HCT116 (cell line): ENCODE measurements at regions not wholly inside any gene's neighbourhood (a gene's known extent, or its start where the extent isn't known, plus 50 kb on each side); places are given as distances from the start of the nearest gene placed in this dataset.

Experiments used
- ATAC-seq: fragments of 200-7000 bp; cut with Tn5 transposase; 2 replicates; pipeline ENCODE4 v1.9.1; 2020; ENCODE audit warnings: mild to moderate bottlenecking, moderate library complexity
- BruUV-seq: library from RNA; stranded (reverse); fragments of 400-500 nt; replicated peaks from 2 replicates; lab custom pipeline; 2021; lab: Mats Ljungman, UMichigan
- CTCF ChIA-PET: fragments of 300-600 bp; sonication (Branson Sonifier 250); formaldehyde crosslinking; loops from one replicate; lab custom pipeline; 2021; ENCODE audit warnings: antibody characterized with exemption; lab: Charles Lee
- POLR2A ChIA-PET: fragments of 300-600, 350-600 bp; sonication (Branson Sonifier 250); formaldehyde crosslinking; loops from one replicate; lab custom pipeline; 2021; ENCODE audit warnings: antibody characterized with exemption; lab: Charles Lee
- RAD21 ChIA-PET, 2 experiments: fragments of 300-600 bp; sonication (Branson Sonifier 250); formaldehyde crosslinking; loops; one replicate each; lab custom pipeline; 2023; ENCODE audit warnings: low total read pairs in 2 of 2; ENCODE audit not compliant: uncharacterized antibody in 2 of 2, unreplicated experiment in 2 of 2, low non-redundant PET in 1 of 2; lab: Charles Lee
- DNase-seq: peaks from one replicate; pipeline ENCODE4 v3.0.0-alpha.2; 2010; ENCODE audit warnings: low read depth, low spot score
- H2AFZ ChIP-seq: fragments of 200-600 bp; shearing (Covaris generic), sonication (generic); 2 replicates; pipeline ENCODE4 v1.6.1; 2017; ENCODE audit warnings: low read depth, mixed run types, mixed read lengths, antibody characterized with exemption, low read length; ENCODE audit not compliant: poor library complexity, severe bottlenecking
- H3K27ac ChIP-seq: 2 replicates; pipeline ENCODE4 v1.5.1; 2012; ENCODE audit warnings: low read depth, low read length
- H3K27me3 ChIP-seq: fragments of 200-600 bp; sonication (generic); 2 replicates; pipeline ENCODE4 v1.6.1; 2016; ENCODE audit warnings: mixed run types, low read length, mixed read lengths; ENCODE audit not compliant: insufficient read depth
- H3K36me3 ChIP-seq, 2 experiments: fragments of 200-500 bp in 1 of 2; fragments of 200-600 bp in 1 of 2; sonication (Bioruptor generic) in 1 of 2; sonication (generic) in 1 of 2; 2 replicates each; pipeline versions ENCODE4 v1.5.1 to v1.6.1; 2014 to 2016; ENCODE audit warnings: low read length in 2 of 2, inconsistent platforms in 1 of 2, mixed read lengths in 1 of 2, mixed run types in 1 of 2; ENCODE audit not compliant: insufficient read depth in 2 of 2, control insufficient read depth in 1 of 2
- H3K4me1 ChIP-seq, 2 experiments: fragments of 200-600 bp in 1 of 2; sonication (generic) in 1 of 2; 2 replicates each; pipeline versions ENCODE4 v1.5.1 to v1.6.1; 2012 to 2017; ENCODE audit warnings: low read length in 2 of 2, inconsistent platforms in 1 of 2, mild to moderate bottlenecking in 1 of 2, mixed read lengths in 1 of 2, mixed run types in 1 of 2, moderate library complexity in 1 of 2; ENCODE audit not compliant: insufficient read depth in 2 of 2, control insufficient read depth in 1 of 2
- H3K4me2 ChIP-seq: fragments of 200-600 bp; sonication (generic); 2 replicates; pipeline ENCODE4 v1.6.1; 2017; ENCODE audit warnings: mixed run types, low read length, mixed read lengths
- H3K4me3 ChIP-seq, 2 experiments: fragments of 200-600 bp in 1 of 2; sonication (generic) in 1 of 2; replicated peaks in 1 of 2; 2 replicates each; pipeline ENCODE4 v1.5.1; 2011 to 2016; ENCODE audit warnings: low read length in 2 of 2, control low read depth in 1 of 2, low read depth in 1 of 2, mild to moderate bottlenecking in 1 of 2, mixed read lengths in 1 of 2, mixed run types in 1 of 2
- H3K79me2 ChIP-seq: fragments of 200-600 bp; sonication (generic); 2 replicates; pipeline ENCODE4 v1.6.1; 2017; ENCODE audit warnings: mild to moderate bottlenecking, mixed run types, low read length, moderate library complexity, mixed read lengths; ENCODE audit not compliant: insufficient read depth
- H3K9ac ChIP-seq: fragments of 200-600 bp; sonication (generic); 2 replicates; pipeline ENCODE4 v1.6.1; 2016; ENCODE audit warnings: low read length, mixed read lengths
- H3K9me2 ChIP-seq: fragments of 200-600 bp; sonication (generic), shearing (Covaris generic); 2 replicates; pipeline ENCODE4 v1.6.1; 2017; ENCODE audit warnings: mixed run types, mild to moderate bottlenecking, moderate library complexity; ENCODE audit not compliant: insufficient read depth
- H3K9me3 ChIP-seq, 2 experiments: fragments of 200-500 bp in 1 of 2; fragments of 200-600 bp in 1 of 2; sonication (Bioruptor generic) in 1 of 2; sonication (generic) in 1 of 2; 2 replicates each; pipeline ENCODE4 v1.6.1; 2014 to 2017; ENCODE audit warnings: low read length in 2 of 2, mixed read lengths in 2 of 2, inconsistent platforms in 1 of 2, low read depth in 1 of 2, mild to moderate bottlenecking in 1 of 2, mixed run types in 1 of 2, moderate library complexity in 1 of 2; ENCODE audit not compliant: control insufficient read depth in 1 of 2, insufficient read depth in 1 of 2
- H4K20me1 ChIP-seq: fragments of 200-600 bp; sonication (generic), shearing (Covaris generic); 2 replicates; pipeline ENCODE4 v1.6.1; 2017; ENCODE audit warnings: mixed run types, mild to moderate bottlenecking, moderate library complexity; ENCODE audit not compliant: insufficient read depth
- ATF3 ChIP-seq: IDR thresholded peaks from 2 replicates; pipeline ENCODE4 v1.6.1; 2012
- EGR1 ChIP-seq: IDR thresholded peaks from 2 replicates; pipeline ENCODE4 v1.6.1; 2012; ENCODE audit warnings: low read depth
- EZH2 ChIP-seq: fragments of 200-600 bp; sonication (generic); IDR thresholded peaks from 2 replicates; pipeline ENCODE4 v1.6.1; 2017; ENCODE audit warnings: antibody characterized with exemption, mixed run types
- EZH2phosphoT487 ChIP-seq: fragments of 200-600 bp; IDR thresholded peaks from 2 replicates; pipeline ENCODE4 v1.6.1; 2018; ENCODE audit warnings: antibody characterized with exemption, borderline replicate concordance
- MAX ChIP-seq: IDR thresholded peaks from 2 replicates; pipeline ENCODE4 v1.6.1; 2012
- SRF ChIP-seq: IDR thresholded peaks from 2 replicates; pipeline ENCODE4 v1.6.1; 2012; ENCODE audit warnings: low read depth
- TCF7L2 ChIP-seq: IDR thresholded peaks from 2 replicates; pipeline ENCODE4 v1.7.0; 2011; ENCODE audit warnings: borderline replicate concordance, inconsistent platforms; ENCODE audit not compliant: insufficient read depth, insufficient read length; ENCODE audit errors: extremely low read depth
- YY1 ChIP-seq: IDR thresholded peaks from 2 replicates; pipeline ENCODE4 v1.6.1; 2011; ENCODE audit warnings: low read length, low read depth, moderate library complexity, mild to moderate bottlenecking; ENCODE audit not compliant: insufficient replicate concordance; ENCODE audit errors: extremely low read depth
- ZBTB33 ChIP-seq: IDR thresholded peaks from 2 replicates; pipeline ENCODE4 v1.6.1; 2011; ENCODE audit warnings: mild to moderate bottlenecking, low read length, moderate library complexity; ENCODE audit not compliant: insufficient replicate concordance; ENCODE audit errors: extremely low read depth
- ZFX ChIP-seq: fragments of 450-650 bp; IDR thresholded peaks from 2 replicates; pipeline ENCODE4 v1.6.1; 2017
- ZNF274 ChIP-seq: fragments of 200-500 bp; sonication (Bioruptor generic); IDR thresholded peaks from 2 replicates; pipeline ENCODE4 v1.6.1; 2014; ENCODE audit warnings: mild to moderate bottlenecking, low read depth, low read length, inconsistent platforms
- intact Hi-C: fragments of 100-400 bp; cut with micrococcal nuclease; formaldehyde crosslinking; loops from 2 replicates; pipeline ENCODE4 v1.10.0; 2022

- H3K4me2 ChIP-seq = no peak overlapping the region
- H3K9me2 ChIP-seq = no peaks in the 10 kb centered on the region
- POLR2A ChIA-PET = no interaction called here
- TF ChIP-seq ZFX (no peak), ZBTB33 (no peak), ZNF274 (no peak), YY1 (no peak), EGR1 (no peak), MAX (no peak), ATF3 (no peak), EZH2 (no peak), SRF (no peak), EZH2phosphoT487 (no peak), TCF7L2 (no peak)
- no peak for DNase-seq
- no peak overlapping the region for H3K9ac ChIP-seq
- no peaks in the 10 kb centered on the region for H3K27me3 ChIP-seq
- no peaks in the 10 kb centered on the region for H3K36me3 ChIP-seq
- no peak overlapping the region for H2AFZ ChIP-seq
- no TSS peak for BruUV-seq
- no peaks in the 10 kb centered on the region for H4K20me1 ChIP-seq
- intact Hi-C loops = no loop called here
- no peaks in the 10 kb centered on the region for H3K79me2 ChIP-seq
- no peaks in the 10 kb centered on the region for H3K4me1 ChIP-seq
- H3K4me3 ChIP-seq = no peak overlapping the region
- RAD21 ChIA-PET = no interaction called here
- ATAC-seq = no peak
- CTCF ChIA-PET = no interaction called here
- H3K27ac ChIP-seq = no peak overlapping the region
- peaks cover 8 to 29% of the 10 kb centered on the region in 2 experiments; a peak in 3 of 4 replicates for H3K9me3 ChIP-seq
Observed at GRCh38 chr4:65971686-65972085, 301.4 kb upstream of the EPHA5 start.
